GM12878 (cell line): ENCODE measurements at regions not wholly inside any gene's neighbourhood (a gene's known extent, or its start where the extent isn't known, plus 50 kb on each side); places are given as distances from the start of the nearest gene placed in this dataset.

Experiments used
- ATAC-seq: fragments of 200-7000 bp; cut with Tn5 transposase; 3 replicates; pipeline ENCODE4 v1.9.1; 2020; ENCODE audit warnings: mild to moderate bottlenecking, moderate library complexity
- BruUV-seq: library from RNA; stranded (reverse); fragments of 400-500 nt; replicated peaks from 2 replicates; lab custom pipeline; 2021; lab: Mats Ljungman, UMichigan
- CTCF ChIA-PET: fragments of 300-600 bp; sonication (Branson Sonifier 250); formaldehyde crosslinking; extraction: SDS; loops from one replicate; lab custom pipeline; 2021; ENCODE audit warnings: inconsistent platforms; lab: Yijun Ruan, JAX
- POLR2A ChIA-PET: fragments of 350-600 bp; formaldehyde crosslinking; extraction: SDS; loops from one replicate; lab custom pipeline; 2021; ENCODE audit warnings: inconsistent platforms; lab: Charles Lee
- RAD21 ChIA-PET: fragments of 300-600 bp; sonication (Branson Sonifier 250); formaldehyde crosslinking; loops from one replicate; lab custom pipeline; 2023; ENCODE audit warnings: antibody characterized with exemption; ENCODE audit not compliant: unreplicated experiment; lab: Charles Lee
- SMC1A ChIA-PET: fragments of 300-600 bp; sonication (Branson Sonifier 250); formaldehyde crosslinking; loops from one replicate; lab custom pipeline; 2023; ENCODE audit not compliant: unreplicated experiment, uncharacterized antibody; lab: Charles Lee
- DNase-seq: peaks from one replicate; pipeline ENCODE4 v3.0.0-alpha.2; 2011; ENCODE audit warnings: low read depth, low spot score
- FAIRE-seq: peaks from 3 replicates; lab custom pipeline; 2011; peaks lifted over from hg19 to GRCh38; lab: Jason Lieb, UNC
- H2AFZ ChIP-seq: 2 replicates; pipeline ENCODE4 v1.6.0; 2011; ENCODE audit warnings: low read depth, low read length, control low read depth; ENCODE audit not compliant: control insufficient read depth
- H3K27ac ChIP-seq: 2 replicates; pipeline ENCODE4 v1.5.1; 2011; ENCODE audit warnings: control low read depth; ENCODE audit not compliant: control insufficient read depth, insufficient read depth
- H3K27me3 ChIP-seq, 2 experiments: replicated peaks in 1 of 2; 2 replicates each; pipeline versions ENCODE4 v1.6.0 to v1.6.1; 2011; ENCODE audit warnings: low read length in 1 of 2; ENCODE audit not compliant: control insufficient read depth in 2 of 2, insufficient read depth in 2 of 2
- H3K36me3 ChIP-seq, 2 experiments: 2 replicates each; pipeline ENCODE4 v1.5.1; 2011; ENCODE audit warnings: low read length in 1 of 2; ENCODE audit not compliant: control insufficient read depth in 2 of 2, insufficient read depth in 2 of 2
- H3K4me1 ChIP-seq: 2 replicates; pipeline ENCODE4 v1.6.1; 2011; ENCODE audit warnings: mild to moderate bottlenecking, low read length, moderate library complexity, mixed read lengths; ENCODE audit not compliant: control insufficient read depth, insufficient read depth
- H3K4me2 ChIP-seq: 2 replicates; pipeline ENCODE4 v1.6.0; 2011; ENCODE audit warnings: control low read depth; ENCODE audit not compliant: control insufficient read depth, insufficient read depth
- H3K4me3 ChIP-seq: fragments of 200-600 bp; sonication (generic); 2 replicates; pipeline ENCODE4 v1.5.1; 2016
- H3K79me2 ChIP-seq: 2 replicates; pipeline ENCODE4 v1.6.0; 2011; ENCODE audit warnings: low read length; ENCODE audit not compliant: control insufficient read depth, insufficient read depth
- H3K9ac ChIP-seq: 2 replicates; pipeline ENCODE4 v1.8.0; 2011; ENCODE audit warnings: low read length, control low read depth, mixed read lengths; ENCODE audit not compliant: control insufficient read depth, insufficient read depth
- H3K9me3 ChIP-seq: replicated peaks from 3 replicates; pipeline ENCODE4 v1.5.1; 2011; ENCODE audit warnings: mild to moderate bottlenecking, low read length; ENCODE audit not compliant: control insufficient read depth, insufficient read depth
- H4K20me1 ChIP-seq: 2 replicates; pipeline ENCODE4 v1.6.0; 2011; ENCODE audit not compliant: control insufficient read depth, insufficient read depth
- CBX5 ChIP-seq: sonication (generic); IDR thresholded peaks from 2 replicates; pipeline ENCODE4 v1.6.1; 2016; ENCODE audit warnings: low read depth, moderate library complexity, mild to moderate bottlenecking, inconsistent platforms
- CHD4 ChIP-seq: fragments of 200-600 bp; sonication (generic); IDR thresholded peaks from 2 replicates; pipeline ENCODE4 v1.6.1; 2016; ENCODE audit warnings: mild to moderate bottlenecking
- IKZF1 ChIP-seq: fragments of 450-650 bp; conservative IDR thresholded peaks from 2 replicates; pipeline ENCODE4 v1.6.1; 2017; ENCODE audit warnings: antibody characterized with exemption, mild to moderate bottlenecking
- JUNB ChIP-seq: IDR thresholded peaks from 2 replicates; pipeline ENCODE4 v1.6.1; 2016; ENCODE audit warnings: antibody characterized with exemption, mild to moderate bottlenecking
- LARP7 ChIP-seq: fragments of 450-650 bp; IDR thresholded peaks from 2 replicates; pipeline ENCODE4 v1.6.1; 2017; ENCODE audit warnings: mild to moderate bottlenecking
- SMAD1 ChIP-seq: fragments of 450-650 bp; IDR thresholded peaks from 2 replicates; pipeline ENCODE4 v1.6.1; 2018; ENCODE audit warnings: mild to moderate bottlenecking, low read depth; ENCODE audit not compliant: partially characterized antibody
- WRNIP1 ChIP-seq: IDR thresholded peaks from 2 replicates; pipeline ENCODE4 v1.6.1; 2011; ENCODE audit warnings: low read depth, low read length, improper control_type of control experiment, borderline replicate concordance
- WGBS: methylation state at CpG from one replicate; pipeline ENCODE4 v1.1.6; 2016; ENCODE audit warnings: low lambda C conversion rate; ENCODE audit not compliant: insufficient replicate concordance, insufficient coverage; ENCODE audit errors: missing lambda C conversion rate; 5-methylcytosine and 5-hydroxymethylcytosine counted together
- in situ Hi-C: fragments of 300-500 bp; cut with MboI; formaldehyde crosslinking; loops from 9 replicates; pipeline ENCODE4 v1.14.3; 2018; ENCODE audit warnings: mixed read lengths
- intact Hi-C: fragments of 100-400 bp; cut with micrococcal nuclease; formaldehyde crosslinking; loops from one replicate; pipeline ENCODE4 v1.14.2; 2022; ENCODE audit not compliant: unreplicated experiment
- TF ChIP-seq, protein P1 (sequence below): fragments of 450-650 bp; formaldehyde crosslinking; IDR thresholded peaks from 2 replicates; pipeline ENCODE4 v1.4.0; 2022; ENCODE audit warnings: mild to moderate bottlenecking, moderate library complexity

DNA sequence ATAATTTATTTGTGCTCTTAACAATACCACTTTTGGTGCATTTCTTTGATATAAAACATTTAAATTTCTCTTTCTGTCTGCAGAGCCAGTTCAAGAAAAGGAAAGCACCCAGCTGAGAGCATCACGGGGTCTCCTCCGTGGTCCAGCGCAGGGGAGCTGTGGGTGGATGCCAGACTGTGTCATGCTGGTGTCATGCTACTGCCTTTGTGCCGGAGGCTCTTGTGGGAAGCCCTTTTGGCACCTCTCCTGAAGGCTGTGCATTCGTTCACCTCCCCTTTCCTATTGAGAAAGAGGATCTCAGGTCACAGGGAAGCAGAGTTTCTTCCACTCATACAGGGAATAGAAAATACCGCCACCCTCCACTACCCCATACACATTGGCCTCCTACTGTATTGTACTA, 450.4 kb downstream of the GALR1 start:
- H3K9me3 ChIP-seq = no peaks in the 10 kb centered on the region
- no peaks in the 10 kb centered on the region for H4K20me1 ChIP-seq
- ChIA-PET SMC1A (no interaction called here), POLR2A (no interaction called here)
- no peak for DNase-seq
- no peak for FAIRE-seq
- no peaks in the 10 kb centered on the region; a peak in 1 of 4 replicates for H3K27me3 ChIP-seq
- 6% methylated on average over 6 of the region's 6 CpGs for WGBS
- no peak overlapping the region for H3K4me3 ChIP-seq
- no TSS peak for BruUV-seq
- intact Hi-C loops = no loop called here
- no peak for ATAC-seq
- no peak overlapping the region for H3K27ac ChIP-seq
- H3K36me3 ChIP-seq = no peaks in the 10 kb centered on the region
- no peak for TF ChIP-seq SMAD1
- TF ChIP-seq CBX5 = no peak
- TF ChIP-seq, protein P1, sequence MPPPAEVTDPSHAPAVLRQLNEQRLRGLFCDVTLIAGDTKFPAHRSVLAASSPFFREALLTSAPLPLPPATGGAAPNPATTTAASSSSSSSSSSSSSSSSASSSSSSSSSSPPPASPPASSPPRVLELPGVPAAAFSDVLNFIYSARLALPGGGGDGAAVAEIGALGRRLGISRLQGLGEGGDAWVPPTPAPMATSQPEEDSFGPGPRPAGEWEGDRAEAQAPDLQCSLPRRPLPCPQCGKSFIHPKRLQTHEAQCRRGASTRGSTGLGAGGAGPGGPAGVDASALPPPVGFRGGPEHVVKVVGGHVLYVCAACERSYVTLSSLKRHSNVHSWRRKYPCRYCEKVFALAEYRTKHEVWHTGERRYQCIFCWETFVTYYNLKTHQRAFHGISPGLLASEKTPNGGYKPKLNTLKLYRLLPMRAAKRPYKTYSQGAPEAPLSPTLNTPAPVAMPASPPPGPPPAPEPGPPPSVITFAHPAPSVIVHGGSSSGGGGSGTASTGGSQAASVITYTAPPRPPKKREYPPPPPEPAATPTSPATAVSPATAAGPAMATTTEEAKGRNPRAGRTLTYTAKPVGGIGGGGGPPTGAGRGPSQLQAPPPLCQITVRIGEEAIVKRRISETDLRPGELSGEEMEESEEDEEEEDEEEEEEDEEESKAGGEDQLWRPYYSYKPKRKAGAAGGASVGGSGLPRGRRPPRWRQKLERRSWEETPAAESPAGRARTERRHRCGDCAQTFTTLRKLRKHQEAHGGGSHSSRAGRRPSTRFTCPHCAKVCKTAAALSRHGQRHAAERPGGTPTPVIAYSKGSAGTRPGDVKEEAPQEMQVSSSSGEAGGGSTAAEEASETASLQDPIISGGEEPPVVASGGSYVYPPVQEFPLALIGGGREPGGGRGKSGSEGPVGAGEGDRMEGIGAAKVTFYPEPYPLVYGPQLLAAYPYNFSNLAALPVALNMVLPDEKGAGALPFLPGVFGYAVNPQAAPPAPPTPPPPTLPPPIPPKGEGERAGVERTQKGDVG (CRISPR knock-in tag) = no peak
- no peak for TF ChIP-seq CHD4
- no peak for TF ChIP-seq IKZF1
- TF ChIP-seq, all 136 proteins: peak for 0
- ChIA-PET RAD21 (no interaction called here), CTCF (no interaction called here)
- no peaks in the 10 kb centered on the region for H3K79me2 ChIP-seq
- no peak overlapping the region for H3K9ac ChIP-seq
- no peak overlapping the region for H2AFZ ChIP-seq
- in situ Hi-C loops = no loop called here
- H3K4me1 ChIP-seq = no peaks in the 10 kb centered on the region
- no peak overlapping the region for H3K4me2 ChIP-seq

DNA sequence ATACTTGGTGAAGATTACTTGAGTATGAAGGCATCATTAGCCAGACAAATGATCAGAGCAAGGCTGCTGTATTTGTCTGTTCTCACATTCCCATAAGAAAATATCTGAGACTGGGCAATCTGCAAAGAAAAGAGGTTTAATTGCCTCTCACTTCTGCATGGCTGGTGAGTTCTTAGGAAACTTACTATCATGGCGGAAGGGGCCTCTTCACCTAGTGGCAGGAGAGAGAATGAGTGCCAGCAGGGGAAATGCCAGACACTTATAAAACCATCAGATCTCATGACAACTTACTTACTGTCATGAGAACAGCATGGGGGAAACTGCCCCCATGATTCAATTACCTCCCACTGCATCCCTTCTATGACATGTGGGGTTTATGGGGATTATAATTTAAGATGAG, 452.3 kb downstream of the GALR1 start:
- H3K4me3 ChIP-seq = no peak overlapping the region
- H3K4me2 ChIP-seq = no peak overlapping the region
- no peak overlapping the region for H3K27ac ChIP-seq
- ChIA-PET POLR2A (no interaction called here), RAD21 (no interaction called here), CTCF (no interaction called here), SMC1A (no interaction called here)
- H3K9ac ChIP-seq = no peak overlapping the region
- H3K9me3 ChIP-seq = no peaks in the 10 kb centered on the region
- no peaks in the 10 kb centered on the region; a peak in 1 of 4 replicates for H3K27me3 ChIP-seq
- 21% methylated on average over 1 of the region's 1 CpG for WGBS
- H3K4me1 ChIP-seq = no peaks in the 10 kb centered on the region
- intact Hi-C loops = no loop called here
- DNase-seq (no peak), FAIRE-seq (no peak), ATAC-seq (no peak)
- H4K20me1 ChIP-seq = no peaks in the 10 kb centered on the region
- TF ChIP-seq LARP7 = no peak
- TF ChIP-seq JUNB = no peak
- TF ChIP-seq WRNIP1 = no peak
- TF ChIP-seq CBX5 = no peak
- no TSS peak for BruUV-seq
- H2AFZ ChIP-seq = no peak overlapping the region
- in situ Hi-C loops = no loop called here
- no peaks in the 10 kb centered on the region for H3K79me2 ChIP-seq
- no peaks in the 10 kb centered on the region for H3K36me3 ChIP-seq
